ENCODE measurements at regions not wholly inside any gene's neighbourhood (a gene's known extent, or its start where the extent isn't known, plus 50 kb on each side); places are given as distances from the start of the nearest gene placed in this dataset.

DNA sequence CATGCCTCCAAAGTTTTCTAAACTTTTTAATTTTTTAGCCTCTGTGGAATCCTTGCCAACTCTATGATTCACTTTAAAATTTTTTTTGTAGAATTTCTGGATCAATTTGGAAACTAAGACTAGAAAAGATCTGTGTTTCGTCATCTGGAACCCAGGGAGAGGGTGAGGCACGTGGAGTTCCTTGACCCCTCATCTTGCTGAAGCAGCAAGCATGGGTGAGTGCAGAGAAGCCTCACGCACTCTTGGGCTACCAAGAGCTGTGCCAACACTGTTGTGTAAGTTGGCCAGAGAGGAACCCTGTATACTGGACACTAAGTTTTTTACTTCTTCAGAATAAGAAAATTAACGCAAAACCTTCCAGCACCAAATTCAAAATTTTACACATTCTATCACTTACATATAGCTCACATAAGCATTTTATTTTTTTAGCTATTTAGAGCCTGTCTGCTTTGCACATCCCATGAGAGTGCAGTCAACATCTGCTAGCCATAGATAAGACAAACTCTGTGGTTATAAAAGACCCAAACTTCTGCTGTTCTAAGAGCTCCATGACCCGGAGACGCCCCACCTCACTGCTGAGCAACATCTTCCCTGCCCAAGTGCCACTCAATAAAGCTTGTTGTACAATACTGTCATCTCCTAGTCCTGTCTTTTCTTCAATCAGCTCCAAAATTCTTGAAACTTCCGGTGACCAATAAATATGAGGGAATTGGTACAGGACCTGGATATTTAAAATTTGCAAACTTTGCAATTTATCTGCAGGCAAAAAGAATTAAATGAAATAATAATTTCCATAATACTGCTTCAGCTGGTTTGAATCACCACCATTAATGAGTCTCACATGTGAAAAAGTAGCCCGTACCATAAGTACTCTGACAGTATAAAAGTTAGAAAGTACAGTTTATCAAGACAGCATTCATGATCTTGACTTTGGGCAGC lies 69.7 kb upstream of the ADCY2 start:
- no peak for TF ChIP-seq POLR2A (IDR thresholded peaks at IDR 0.05)
- TF ChIP-seq, protein P1, sequence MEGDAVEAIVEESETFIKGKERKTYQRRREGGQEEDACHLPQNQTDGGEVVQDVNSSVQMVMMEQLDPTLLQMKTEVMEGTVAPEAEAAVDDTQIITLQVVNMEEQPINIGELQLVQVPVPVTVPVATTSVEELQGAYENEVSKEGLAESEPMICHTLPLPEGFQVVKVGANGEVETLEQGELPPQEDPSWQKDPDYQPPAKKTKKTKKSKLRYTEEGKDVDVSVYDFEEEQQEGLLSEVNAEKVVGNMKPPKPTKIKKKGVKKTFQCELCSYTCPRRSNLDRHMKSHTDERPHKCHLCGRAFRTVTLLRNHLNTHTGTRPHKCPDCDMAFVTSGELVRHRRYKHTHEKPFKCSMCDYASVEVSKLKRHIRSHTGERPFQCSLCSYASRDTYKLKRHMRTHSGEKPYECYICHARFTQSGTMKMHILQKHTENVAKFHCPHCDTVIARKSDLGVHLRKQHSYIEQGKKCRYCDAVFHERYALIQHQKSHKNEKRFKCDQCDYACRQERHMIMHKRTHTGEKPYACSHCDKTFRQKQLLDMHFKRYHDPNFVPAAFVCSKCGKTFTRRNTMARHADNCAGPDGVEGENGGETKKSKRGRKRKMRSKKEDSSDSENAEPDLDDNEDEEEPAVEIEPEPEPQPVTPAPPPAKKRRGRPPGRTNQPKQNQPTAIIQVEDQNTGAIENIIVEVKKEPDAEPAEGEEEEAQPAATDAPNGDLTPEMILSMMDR (IDR thresholded peaks at IDR 0.05), result no peak
